K562 (cell line): ENCODE measurements at regions not wholly inside any gene's neighbourhood (a gene's known extent, or its start where the extent isn't known, plus 50 kb on each side); places are given as distances from the start of the nearest gene placed in this dataset.

Experiments
- ATAC-seq: fragments of 200-7000 bp; cut with Tn5 transposase; 3 replicates; pipeline ENCODE4 v1.9.1; 2020; ENCODE audit warnings: moderate library complexity
- BruUV-seq: library from RNA; stranded (reverse); fragments of 400-500 nt; replicated peaks from 2 replicates; lab custom pipeline; 2021; lab: Mats Ljungman, UMichigan
- CTCF ChIA-PET: fragments of 300-600 bp; formaldehyde crosslinking; extraction: SDS; loops from one replicate; lab custom pipeline; 2021; ENCODE audit warnings: low intra/inter-chr PET ratio; lab: Yijun Ruan, JAX
- POLR2A ChIA-PET: fragments of 300-600, 350-650 bp; sonication (Branson Sonifier 250); formaldehyde crosslinking; extraction: SDS; loops from one replicate; lab custom pipeline; 2021; ENCODE audit warnings: antibody characterized with exemption, inconsistent platforms; lab: Yijun Ruan, JAX
- DNase-seq, 4 experiments: peaks; one replicate each; pipeline versions ENCODE4 v3.0.0 to v3.0.0-alpha.2; 2011 to 2018; ENCODE audit warnings: low spot score in 3 of 4, mixed read lengths in 3 of 4; ENCODE audit errors: extremely low read depth in 1 of 4
- FAIRE-seq: peaks from 2 replicates; lab custom pipeline; 2011; peaks lifted over from hg19 to GRCh38; lab: Jason Lieb, UNC
- H2AFZ ChIP-seq: 2 replicates; pipeline ENCODE4 v1.6.0; 2011; ENCODE audit warnings: low read depth, low read length, control low read depth, inconsistent platforms
- H3K27ac ChIP-seq: fragments of 200-600 bp; 3 replicates; pipeline ENCODE4 v1.8.0; 2011; ENCODE audit warnings: low read depth, mild to moderate bottlenecking, control low read depth, inconsistent platforms, low read length, moderate library complexity, mixed read lengths; ENCODE audit errors: extremely low read depth
- H3K27me3 ChIP-seq, 2 experiments: fragments of 300-600 bp in 1 of 2; 2 replicates in 1 of 2; 3 replicates in 1 of 2; pipeline versions ENCODE4 v1.6.0 to v1.8.0; 2011; ENCODE audit warnings: inconsistent platforms in 2 of 2, low read length in 2 of 2, mild to moderate bottlenecking in 1 of 2, mixed read lengths in 1 of 2, moderate library complexity in 1 of 2; ENCODE audit not compliant: control insufficient read depth in 2 of 2, insufficient read depth in 2 of 2
- H3K36me3 ChIP-seq: fragments of 300-600 bp; 3 replicates; pipeline ENCODE4 v1.8.0; 2011; ENCODE audit warnings: mild to moderate bottlenecking, low read length, inconsistent platforms; ENCODE audit not compliant: control insufficient read depth, insufficient read depth
- H3K4me1 ChIP-seq, 2 experiments: fragments of 200-600 bp in 1 of 2; replicated peaks in 1 of 2; 2 replicates in 1 of 2; 3 replicates in 1 of 2; pipeline versions ENCODE4 v1.5.1 to v1.8.0; 2011; ENCODE audit warnings: inconsistent platforms in 2 of 2, low read length in 2 of 2, mild to moderate bottlenecking in 1 of 2, mixed read lengths in 1 of 2, moderate library complexity in 1 of 2; ENCODE audit not compliant: control insufficient read depth in 2 of 2, insufficient read depth in 2 of 2
- H3K4me2 ChIP-seq: 2 replicates; pipeline ENCODE4 v1.6.1; 2011; ENCODE audit warnings: low read length, control low read depth, inconsistent platforms, mixed read lengths; ENCODE audit not compliant: insufficient read depth
- H3K4me3 ChIP-seq: fragments of 200-600 bp; sonication (generic), shearing (Covaris generic); 2 replicates; pipeline ENCODE4 v1.5.1; 2016; ENCODE audit warnings: control low read depth, inconsistent platforms
- H3K79me2 ChIP-seq: fragments of 200-600 bp; 3 replicates; pipeline ENCODE4 v1.8.0; 2011; ENCODE audit warnings: low read length, inconsistent platforms; ENCODE audit not compliant: control insufficient read depth, insufficient read depth
- H3K9ac ChIP-seq, 2 experiments: 2 replicates each; pipeline versions ENCODE4 v1.6.0 to v1.6.1; 2011; ENCODE audit warnings: low read depth in 2 of 2, low read length in 2 of 2, control low read depth in 1 of 2, inconsistent platforms in 1 of 2, mild to moderate bottlenecking in 1 of 2, mixed read lengths in 1 of 2; ENCODE audit not compliant: insufficient read depth in 1 of 2
- H3K9me1 ChIP-seq: one replicate; pipeline ENCODE4 v1.6.0; 2011; ENCODE audit warnings: inconsistent platforms, mild to moderate bottlenecking, low read length, moderate library complexity; ENCODE audit not compliant: control insufficient read depth, insufficient read depth
- H3K9me3 ChIP-seq: replicated peaks from 2 replicates; pipeline ENCODE4 v1.5.1; 2011; ENCODE audit warnings: low read depth, low read length, inconsistent platforms; ENCODE audit not compliant: control insufficient read depth, insufficient read depth
- H4K20me1 ChIP-seq: replicated peaks from 2 replicates; pipeline ENCODE4 v1.6.1; 2011; ENCODE audit warnings: low read length, inconsistent platforms, mixed read lengths; ENCODE audit not compliant: control insufficient read depth, insufficient read depth
- ZHX1 ChIP-seq: fragments of 150-350 bp; conservative IDR thresholded peaks from 2 replicates; pipeline ENCODE4 v1.6.1; 2014; ENCODE audit warnings: low read length
- ZNF79 ChIP-seq: fragments of 250-450 bp; sonication (Bioruptor Pico); IDR thresholded peaks from 2 replicates; pipeline ENCODE4 v1.4.0; 2020; ENCODE audit warnings: low read depth, mild to moderate bottlenecking, moderate library complexity
- in situ Hi-C: fragments of 300-500 bp; cut with MboI; formaldehyde crosslinking; loops from 4 replicates; pipeline ENCODE4 v1.15.0; 2018; ENCODE audit warnings: inconsistent platforms, mixed read lengths
- intact Hi-C: fragments of 100-400 bp; cut with micrococcal nuclease; formaldehyde crosslinking; loops from 2 replicates; pipeline ENCODE4 v1.14.2; 2022

DNA sequence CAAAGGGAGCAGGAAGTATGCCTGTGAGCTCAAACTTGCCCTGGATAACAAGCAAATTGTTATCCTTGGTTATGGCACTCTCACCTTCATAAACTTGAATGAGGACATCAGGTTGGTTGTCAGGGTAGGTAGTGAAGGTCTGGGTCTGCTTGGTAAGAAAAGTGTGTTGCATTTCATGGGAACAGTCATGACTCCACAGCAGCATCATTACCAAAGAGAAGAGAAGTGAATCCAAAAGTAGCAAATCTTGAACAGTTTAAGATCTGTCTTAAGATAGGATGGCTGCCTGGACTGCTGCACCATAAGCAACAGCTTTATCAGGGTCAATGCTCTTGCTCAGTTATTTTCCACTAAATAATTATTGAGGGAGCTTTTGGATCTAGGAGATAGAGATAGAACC is 350.7 kb upstream of the MAP2 start:
- CTCF ChIA-PET: no interaction called here
- in situ Hi-C loops: no loop called here

More for the DNA sequence above, 350.7 kb upstream of the MAP2 start:
- H3K4me3 ChIP-seq: no peak overlapping the region
- H4K20me1 ChIP-seq: no peaks in the 10 kb centered on the region
- FAIRE-seq (no peak), ATAC-seq (no peak), DNase-seq (no peak)
- intact Hi-C loops: no loop called here
- POLR2A ChIA-PET: interaction anchor here (0.6 kb wide), 1 partner anchor 22 kb away, joined by 3 read pairs; no protein-coding TSS in a partner anchor
- no peak overlapping the region for H3K27ac ChIP-seq
- H3K9me1 ChIP-seq: no peaks in the 10 kb centered on the region
- TF ChIP-seq ZHX1: no peak
- peak; percentile 92 for TF ChIP-seq ZNF79 (CRISPR knock-in tag)
- TF ChIP-seq, all 486 proteins: peak for 1
- Histone ChIP-seq H3K9me3 (no peaks in the 10 kb centered on the region), H3K4me1 (no peaks in the 10 kb centered on the region), H3K9ac (no peak overlapping the region), H3K27me3 (no peaks in the 10 kb centered on the region), H3K79me2 (no peaks in the 10 kb centered on the region), H3K36me3 (no peaks in the 10 kb centered on the region), H2AFZ (no peak overlapping the region), H3K4me2 (no peak overlapping the region)
- no TSS peak for BruUV-seq
